Adrenal gland (tissue), 9 donors: ENCODE measurements at regions not wholly inside any gene's neighbourhood (a gene's known extent, or its start where the extent isn't known, plus 50 kb on each side); places are given as distances from the start of the nearest gene placed in this dataset.

ENCODE experiments used
- DNase-seq, 7 donors: peaks; one replicate each; pipeline ENCODE4 v3.0.0-alpha.2; 2019 to 2020
- H3K27ac ChIP-seq, 5 donors: fragments of 200-600 bp; sonication (generic) in 4 of 5; 1 replicate in 3 of 5; 2 replicates in 2 of 5; pipeline versions ENCODE4 v1.5.1 to v1.8.0; 2016 to 2020; ENCODE audit warnings: mild to moderate bottlenecking in 1 of 5
- H3K27me3 ChIP-seq: fragments of 200-600 bp; 2 replicates; pipeline ENCODE4 v1.8.0; 2021
- H3K36me3 ChIP-seq, 2 donors: fragments of 200-600 bp; replicated peaks in 1 of 2; 1 replicate in 1 of 2; 2 replicates in 1 of 2; pipeline versions ENCODE4 v1.5.1 to v1.8.0; 2018 to 2022
- H3K4me1 ChIP-seq, 2 donors: fragments of 200-600 bp; replicated peaks in 1 of 2; 1 replicate in 1 of 2; 2 replicates in 1 of 2; pipeline versions ENCODE4 v1.5.1 to v1.8.0; 2018 to 2021
- H3K4me3 ChIP-seq, 4 donors: fragments of 200-600 bp; sonication (generic) in 3 of 4; one replicate each; pipeline ENCODE4 v1.5.1; 2016 to 2018
- H3K9me3 ChIP-seq, 3 donors: fragments of 200-600 bp; sonication (generic) in 1 of 3; replicated peaks in 1 of 3; 1 replicate in 2 of 3; 2 replicates in 1 of 3; pipeline versions ENCODE4 v1.5.1 to v1.8.0; 2016 to 2021
- CTCF ChIP-seq, 6 experiments: fragments of 450-650 bp in 4 of 6; fragments of 200-600 bp in 2 of 6; sonication (generic) in 1 of 6; IDR thresholded peaks; 1 replicate in 5 of 6; 2 replicates in 1 of 6; pipeline versions ENCODE4 v1.5.1 to v1.8.0; 2016 to 2021; ENCODE audit warnings: antibody characterized with exemption in 6 of 6, mild to moderate bottlenecking in 2 of 6, moderate library complexity in 1 of 6
- POLR2A ChIP-seq, 2 donors: fragments of 450-650 bp; IDR thresholded peaks; one replicate each; pipeline ENCODE4 v1.6.1; 2017; ENCODE audit warnings: antibody characterized with exemption in 2 of 2, mild to moderate bottlenecking in 2 of 2, moderate library complexity in 1 of 2
- WGBS, 4 donors: extraction: QIAGEN DNeasy Blood & Tissue Kit in 2 of 4; methylation state at CpG; one replicate each; pipeline versions ENCODE4 v1.1.5 to v1.1.7; 2013 to 2017; 5-methylcytosine and 5-hydroxymethylcytosine counted together
- intact Hi-C, 2 donors: fragments of 100-400 bp; cut with DNase I; formaldehyde crosslinking; loops; one replicate each; pipeline versions ENCODE4 v1.14.1 to v1.15.0; 2022 to 2023
- donor health status: healthy with polysubstance abuse.
- donor health status: Bipolar disorder and iron deficiency.
- donor health status: DM: yes; HTN: yes; CAD: no.
- donor health status: DM: no; HTN: no; CAD: no.
- donor health status: DM: no; HTN: no; CAD: no.

GRCh38 chr4:184548316-184548647, 73.9 kb upstream of the IRF2 start:
- Histone ChIP-seq H3K27me3 (no peaks in the 10 kb centered on the region), H3K27ac (no peak overlapping the region), H3K9me3 (no peaks in the 10 kb centered on the region), H3K4me1 (no peaks in the 10 kb centered on the region), H3K36me3 (no peaks in the 10 kb centered on the region), H3K4me3 (no peak overlapping the region)
- 48 to 60% (median 57%) methylated on average over 5 of the region's 5 CpGs for WGBS, 4 donors
- DNase-seq, result no peak
- TF ChIP-seq POLR2A (IDR thresholded peaks at IDR 0.05), result no peak
- TF ChIP-seq CTCF (IDR thresholded peaks at IDR 0.05), result no peak
- intact Hi-C loops, result no loop called here

- H3K36me3 ChIP-seq, result no peaks in the 10 kb centered on the region
- no peak overlapping the region for H3K4me3 ChIP-seq
- TF ChIP-seq CTCF (IDR thresholded peaks at IDR 0.05) (no peak), POLR2A (IDR thresholded peaks at IDR 0.05) (no peak)
- intact Hi-C loops, result loop anchor here in 1 of 2 donors (5.0 kb wide), 1 partner anchor 288 kb away; no protein-coding TSS in a partner anchor
- no peaks in the 10 kb centered on the region for H3K4me1 ChIP-seq
- no peaks in the 10 kb centered on the region for H3K27me3 ChIP-seq
- WGBS, 4 donors, result 72 to 84% (median 79%) methylated on average over 4 of the region's 4 CpGs
- no peak overlapping the region for H3K27ac ChIP-seq
- no peaks in the 10 kb centered on the region for H3K9me3 ChIP-seq
- no peak for DNase-seq
Observed at GRCh38 chr4:184544788-184545409, 70.5 kb upstream of the IRF2 start.

GRCh38 chr4:184541907-184542306, 67.6 kb upstream of the IRF2 start:
- 87 to 95% (median 91%) methylated on average over 5 of the region's 5 CpGs for WGBS, 4 donors
- no peak for TF ChIP-seq POLR2A (IDR thresholded peaks at IDR 0.05)
- TF ChIP-seq CTCF (IDR thresholded peaks at IDR 0.05), result no peak
- Histone ChIP-seq H3K9me3 (no peaks in the 10 kb centered on the region), H3K36me3 (no peaks in the 10 kb centered on the region), H3K27ac (no peak overlapping the region), H3K4me1 (peaks cover 0 to 7% of the 10 kb centered on the region in 2 donors), H3K4me3 (no peak overlapping the region), H3K27me3 (no peaks in the 10 kb centered on the region)
- intact Hi-C loops, result loop anchor here in 1 of 2 donors (5.0 kb wide), 1 partner anchor 285 kb away; no protein-coding TSS in a partner anchor
- DNase-seq, result no peak

- WGBS, 4 donors, result 76 to 87% (median 80%) methylated on average over 1 of the region's 1 CpG
- H3K27ac ChIP-seq, result no peak overlapping the region
- intact Hi-C loops, result loop anchor here in 1 of 2 donors (5.0 kb wide), 1 partner anchor 283 kb away; no protein-coding TSS in a partner anchor
Observed at GRCh38 chr4:184540307-184540706, 66.0 kb upstream of the IRF2 start.

More at GRCh38 chr4:184540307-184540706, 66.0 kb upstream of the IRF2 start:
- no peak for TF ChIP-seq POLR2A (IDR thresholded peaks at IDR 0.05)
- TF ChIP-seq CTCF (IDR thresholded peaks at IDR 0.05), result no peak
- H3K4me1 ChIP-seq, result peaks cover 10 to 22% of the 10 kb centered on the region in 2 donors
- no peaks in the 10 kb centered on the region for H3K36me3 ChIP-seq
- no peaks in the 10 kb centered on the region for H3K27me3 ChIP-seq
- no peak overlapping the region for H3K4me3 ChIP-seq
- no peaks in the 10 kb centered on the region for H3K9me3 ChIP-seq
- DNase-seq, result no peak
